Stimulated activated CD4-positive, alpha-beta T cell treated with anti-CD3 and anti-CD28 coated beads, Interleukin-4, amount 100 ng/mL, for 1 hour (primary cell): ENCODE measurements at regions not wholly inside any gene's neighbourhood (a gene's known extent, or its start where the extent isn't known, plus 50 kb on each side); places are given as distances from the start of the nearest gene placed in this dataset.

Experiments
- DNase-seq: peaks from one replicate; pipeline ENCODE4 v3.0.0-alpha.2; 2020

DNA sequence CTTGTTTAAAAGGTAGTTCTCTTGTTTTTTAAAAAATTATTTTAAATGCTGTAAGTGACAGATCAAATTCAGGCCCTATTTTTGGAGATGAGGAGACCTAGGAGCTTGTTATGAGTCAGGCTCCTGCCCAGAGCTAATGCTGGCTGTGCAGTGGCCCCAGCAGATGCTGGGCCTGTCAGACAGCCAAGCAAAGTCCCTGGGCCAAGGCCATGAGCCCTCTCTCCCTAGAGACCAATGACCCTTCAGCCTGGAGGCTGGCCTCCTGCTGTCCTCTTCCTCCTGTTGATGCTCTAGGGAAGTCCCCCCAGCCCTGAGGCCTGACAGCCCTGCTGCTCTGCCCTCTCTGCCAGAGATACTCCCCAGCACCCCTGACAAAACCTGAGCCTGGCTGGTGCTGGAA is 128.1 kb upstream of the CTTNBP2NL start:
- DNase-seq: no peak

DNA sequence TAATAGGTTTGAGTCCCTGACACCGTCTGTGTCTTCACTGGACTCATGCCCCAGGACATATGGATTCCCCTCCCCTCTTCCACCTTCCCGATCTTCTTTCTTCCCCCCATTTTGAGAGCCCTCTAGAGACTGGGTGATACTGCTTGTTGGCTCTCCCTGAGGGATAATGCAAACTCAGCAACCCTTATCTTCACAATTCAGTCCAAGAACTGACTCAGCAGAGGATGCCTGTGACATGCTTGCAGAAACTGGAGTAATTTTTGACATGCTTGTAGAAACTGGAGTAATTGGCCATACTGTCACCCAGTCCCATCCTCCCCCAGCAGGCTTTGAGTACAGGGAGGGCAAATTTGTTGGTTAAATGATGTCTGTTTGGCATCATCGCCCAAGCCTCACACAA is 127.6 kb upstream of the CTTNBP2NL start:
- no peak for DNase-seq

DNA sequence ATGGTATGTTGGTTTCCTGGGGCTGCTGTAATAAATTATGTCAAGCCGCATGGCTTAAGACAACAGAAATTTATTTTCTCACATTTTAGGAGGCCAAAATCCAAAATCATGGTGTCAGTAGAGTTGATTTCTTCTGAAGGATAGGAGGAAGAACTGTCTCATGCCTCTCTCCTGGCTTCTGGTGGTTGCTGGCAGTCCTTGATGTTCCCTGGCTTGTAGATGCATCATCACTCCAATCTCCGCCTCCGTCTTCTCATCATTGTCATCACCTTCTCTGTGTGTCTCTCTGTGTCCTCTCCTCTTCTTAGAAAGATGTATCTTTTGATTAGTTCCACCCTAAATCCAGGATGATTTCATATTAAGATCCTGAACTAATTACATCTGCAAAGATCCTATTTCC is 124.7 kb upstream of the CTTNBP2NL start:
- DNase-seq: no peak

DNA sequence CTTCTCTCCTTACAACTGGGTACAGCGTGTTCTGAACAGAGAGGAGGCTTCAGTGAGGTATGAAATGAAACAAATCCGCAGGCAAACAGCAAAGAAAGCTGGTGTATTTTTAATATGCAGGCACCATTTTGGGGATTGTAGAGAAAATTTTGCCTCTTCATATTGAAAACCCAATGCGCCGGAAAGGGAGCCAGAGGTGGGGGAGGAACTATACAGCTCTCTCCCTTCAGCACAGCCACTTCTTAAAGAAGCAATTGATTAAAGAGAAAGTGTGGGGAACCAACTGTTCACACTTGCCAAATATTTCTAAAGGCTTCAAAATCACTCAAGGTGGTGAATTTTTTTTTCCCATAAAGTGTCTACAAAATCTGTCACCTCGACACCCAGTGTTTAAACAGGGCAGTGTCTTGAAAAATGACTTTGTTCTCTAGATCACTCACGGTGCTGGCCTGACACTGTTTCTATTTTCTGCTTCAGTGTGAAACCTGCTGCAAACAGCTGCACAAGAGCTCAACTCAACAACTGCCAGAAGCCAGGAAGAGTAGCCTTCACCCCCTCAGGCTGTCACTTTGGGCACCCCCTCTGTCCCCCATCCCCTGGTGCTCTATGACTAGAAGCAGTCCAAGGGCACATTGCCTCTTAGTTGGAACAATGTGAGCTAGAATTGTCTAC is 123.8 kb upstream of the CTTNBP2NL start:
- no peak for DNase-seq

DNA sequence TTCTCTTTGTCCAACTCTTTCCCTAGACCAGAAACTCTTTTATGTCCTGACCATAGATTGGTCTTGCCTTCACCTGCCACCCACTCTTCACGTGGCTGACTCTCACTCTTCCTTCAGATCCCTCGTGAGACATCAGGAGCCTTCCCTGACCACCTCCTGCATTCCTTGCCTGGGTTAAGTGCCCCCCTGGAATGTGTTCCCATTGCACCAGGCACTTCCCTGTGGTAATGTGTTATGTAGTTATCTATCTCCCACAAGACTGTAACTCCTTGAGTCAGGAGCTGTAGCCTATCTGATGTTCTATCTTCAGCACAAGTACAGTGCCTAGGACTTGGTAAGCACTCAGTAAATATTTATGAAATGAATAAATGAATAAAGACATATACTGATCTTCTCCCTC is 111.2 kb upstream of the CTTNBP2NL start:
- DNase-seq: no peak

DNA sequence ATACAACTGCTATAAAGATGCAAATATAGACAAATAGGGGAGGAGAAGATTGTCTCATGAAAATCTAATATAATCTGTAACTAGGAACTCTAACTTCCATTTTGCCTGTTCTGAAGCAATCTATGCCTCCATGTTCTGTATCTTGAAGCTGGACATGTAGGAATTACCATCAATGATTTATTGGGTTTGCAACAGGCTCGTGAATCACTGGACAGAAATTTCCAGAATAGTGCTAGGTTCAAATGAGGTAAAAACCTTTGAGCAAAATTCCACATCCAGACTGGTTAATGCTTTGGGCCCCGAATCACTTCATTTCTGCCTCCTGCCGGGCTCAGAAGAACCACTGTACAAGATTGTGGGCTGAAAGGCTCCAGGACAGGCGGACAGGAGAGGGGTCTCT is 110.7 kb upstream of the CTTNBP2NL start:
- no peak for DNase-seq

DNA sequence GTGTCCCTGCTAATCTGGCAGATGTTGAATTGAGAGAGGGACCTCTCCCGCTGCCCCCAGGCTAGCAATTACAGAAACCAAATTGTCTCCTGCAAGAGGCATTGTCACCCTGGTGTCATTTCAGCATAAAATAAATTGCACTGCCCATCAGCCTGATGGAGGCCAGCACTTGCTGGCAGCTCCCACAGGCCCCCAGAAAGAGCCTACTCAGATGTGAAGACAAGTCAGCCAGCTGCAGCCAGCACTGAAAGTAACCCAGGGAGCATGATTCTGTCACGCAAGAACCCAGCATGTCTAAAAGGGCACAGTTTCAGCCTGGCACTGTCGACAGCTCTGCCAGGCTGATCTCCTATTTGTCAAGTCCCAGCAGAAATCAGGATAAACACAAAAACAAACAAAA is 110.3 kb upstream of the CTTNBP2NL start:
- DNase-seq: no peak

DNA sequence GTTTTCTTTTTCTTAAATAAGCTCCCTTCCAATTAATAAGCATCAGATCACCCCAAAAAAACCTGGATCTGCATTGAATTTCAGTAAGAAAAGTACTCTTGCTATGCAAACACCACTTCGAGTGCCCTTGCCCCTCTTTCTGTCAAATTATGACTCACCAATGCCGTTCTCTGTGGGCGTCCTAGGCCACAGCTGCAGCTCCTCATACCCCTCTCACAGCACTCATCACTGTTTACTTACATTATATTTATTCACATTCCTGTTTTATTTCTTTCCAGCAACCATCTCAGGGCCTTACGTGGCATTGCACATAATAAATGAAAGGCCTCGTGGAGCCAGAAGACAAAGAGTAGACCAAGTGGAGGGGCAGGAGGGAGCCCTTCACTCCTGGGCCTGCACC is 99.1 kb upstream of the CTTNBP2NL start:
- no peak for DNase-seq

DNA sequence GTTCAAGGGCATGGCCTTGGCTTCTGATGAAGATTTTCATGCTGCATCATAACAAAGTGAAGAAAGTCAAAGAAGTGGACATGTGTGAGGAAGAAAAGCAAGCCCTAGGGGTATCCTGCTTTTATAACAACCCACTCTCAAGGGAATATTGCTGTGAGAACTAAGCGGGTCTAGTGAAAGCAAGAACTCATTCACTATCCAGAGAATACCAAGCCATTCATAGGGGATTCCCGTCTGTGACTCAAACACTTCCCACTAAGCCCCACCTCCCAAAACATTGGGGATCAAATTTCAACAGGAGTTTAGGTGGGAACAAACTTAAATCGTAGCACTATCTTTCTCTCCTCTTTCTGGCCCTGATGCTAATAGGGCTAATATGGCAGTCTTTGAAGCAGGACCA is 98.5 kb upstream of the CTTNBP2NL start:
- no peak for DNase-seq

DNA sequence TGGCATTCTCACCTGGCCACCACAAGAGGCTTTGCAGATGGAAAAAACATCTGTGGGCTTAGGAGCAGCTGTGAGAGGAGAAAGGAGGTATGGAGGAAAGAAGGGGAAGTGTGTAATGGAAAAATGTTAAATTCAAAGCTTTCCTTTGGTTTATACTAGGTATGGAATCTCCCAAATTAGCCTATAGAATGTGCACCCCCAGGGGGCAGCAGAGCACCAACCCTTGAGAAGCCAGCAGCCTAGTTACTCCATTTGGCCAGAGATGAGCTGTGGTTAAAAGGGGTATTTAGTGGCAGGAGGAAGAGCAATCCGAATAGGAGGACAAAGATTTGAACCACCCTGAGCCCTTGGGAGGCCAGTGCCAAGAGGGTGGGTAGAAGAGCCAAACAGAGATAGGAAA is 97.5 kb upstream of the CTTNBP2NL start:
- DNase-seq: peak; percentile 11

DNA sequence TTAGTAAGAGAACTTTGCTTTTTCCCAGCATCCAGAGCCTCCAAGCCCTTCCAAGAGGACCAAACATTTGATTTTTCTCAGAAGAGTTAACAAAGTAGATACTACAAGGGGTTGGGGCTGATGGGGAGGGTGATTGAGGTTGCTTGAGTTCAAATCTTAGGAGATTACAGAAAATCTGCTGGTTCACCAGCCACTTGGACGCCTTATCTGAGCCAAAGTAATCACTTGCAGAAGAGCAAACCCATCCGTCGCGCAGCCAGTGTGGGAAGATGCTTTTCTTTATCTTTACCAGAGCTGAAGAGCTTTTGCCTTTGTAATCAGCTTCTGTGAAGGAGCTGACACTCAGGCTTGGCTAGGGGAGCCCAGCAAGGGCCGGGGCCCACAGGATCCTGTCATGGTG is 91.9 kb upstream of the CTTNBP2NL start:
- no peak for DNase-seq

DNA sequence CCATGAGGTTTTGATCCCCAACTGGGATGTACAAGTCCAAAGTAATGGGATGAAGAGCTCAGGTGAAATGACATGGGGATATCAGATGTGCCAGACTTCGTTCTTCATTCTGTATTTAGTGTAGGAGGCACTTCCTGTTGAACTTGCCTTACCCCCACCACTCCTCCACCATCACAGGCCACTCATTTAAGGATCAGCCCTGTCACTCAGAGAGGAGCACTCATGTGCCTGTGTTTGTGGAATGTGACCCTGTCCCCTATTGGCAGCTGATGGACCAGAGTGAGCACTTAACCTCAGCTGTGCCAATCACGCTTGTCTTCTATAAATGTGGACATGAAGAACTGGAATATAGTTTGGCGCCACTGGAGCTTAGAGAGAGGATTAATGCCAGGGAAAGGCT is 91.4 kb upstream of the CTTNBP2NL start:
- DNase-seq: no peak

DNA sequence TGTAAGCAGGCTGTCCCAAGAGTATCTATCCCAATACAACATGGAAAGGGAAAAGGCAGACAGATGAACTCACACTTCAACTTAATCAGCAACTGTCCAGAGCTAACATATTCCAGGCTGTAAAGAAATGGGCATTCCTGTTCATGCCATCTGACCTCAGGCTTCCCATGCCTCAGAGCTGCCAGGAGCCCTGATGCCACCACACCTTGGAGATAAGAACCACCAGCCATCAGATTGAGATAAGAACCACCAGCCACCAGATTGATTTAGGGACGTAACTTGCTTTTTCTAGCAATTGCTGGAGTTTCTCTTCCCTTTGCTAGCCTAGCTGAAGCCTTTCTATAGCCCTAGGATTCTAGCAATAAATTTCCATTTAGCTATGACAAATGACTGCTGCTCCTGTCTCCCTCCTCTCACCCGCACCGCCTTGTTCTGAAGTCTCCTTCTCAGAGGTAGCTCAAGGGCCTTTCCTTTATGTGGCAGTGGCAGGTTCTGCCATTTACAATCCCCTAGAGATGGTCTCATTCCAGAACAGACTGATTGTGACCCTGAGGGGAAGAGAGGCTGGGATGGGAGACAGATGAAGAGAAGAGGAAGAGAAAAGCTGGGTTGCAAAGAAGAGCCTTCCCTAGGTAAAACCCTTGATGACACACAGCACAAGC is 88.0 kb upstream of the CTTNBP2NL start:
- DNase-seq: no peak

DNA sequence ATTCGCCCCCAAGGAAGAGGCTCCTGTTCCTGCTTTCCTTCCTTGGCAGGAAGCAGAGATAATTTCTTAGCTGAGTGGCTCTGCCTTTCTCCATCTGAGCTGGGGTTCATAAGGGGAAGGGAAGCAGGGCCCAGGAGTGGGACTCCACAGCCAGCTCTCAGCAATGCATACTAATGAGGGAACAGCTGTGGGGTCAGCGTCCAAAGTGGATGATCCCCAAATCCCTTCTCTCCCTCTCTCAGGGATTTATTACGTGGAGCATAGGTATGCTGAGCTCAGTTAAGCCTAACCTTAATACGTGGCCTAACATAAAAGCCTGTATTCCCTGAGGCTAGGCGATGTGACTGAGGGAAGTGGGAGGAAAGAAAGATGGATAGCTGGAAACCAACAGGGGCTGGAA is 87.3 kb upstream of the CTTNBP2NL start:
- DNase-seq: no peak

DNA sequence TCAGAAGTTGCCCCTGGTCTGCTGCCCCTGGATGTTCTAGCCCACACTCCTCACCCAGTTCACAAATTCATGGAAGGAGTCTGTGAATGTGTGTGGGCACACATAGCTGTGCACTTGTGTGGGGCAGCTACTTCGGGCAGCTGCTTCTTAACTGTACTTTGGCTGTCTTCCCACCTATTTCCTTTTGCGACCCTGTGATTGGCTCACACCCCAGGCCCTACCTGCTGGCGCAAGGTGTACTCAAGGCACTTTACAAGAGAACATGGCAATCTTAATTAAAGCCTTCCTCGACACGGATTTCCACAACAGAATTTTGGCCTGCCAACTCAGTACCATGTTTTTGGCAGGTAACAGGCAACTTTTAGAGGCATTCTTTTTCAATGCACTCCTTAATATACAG is 86.5 kb upstream of the CTTNBP2NL start:
- no peak for DNase-seq

DNA sequence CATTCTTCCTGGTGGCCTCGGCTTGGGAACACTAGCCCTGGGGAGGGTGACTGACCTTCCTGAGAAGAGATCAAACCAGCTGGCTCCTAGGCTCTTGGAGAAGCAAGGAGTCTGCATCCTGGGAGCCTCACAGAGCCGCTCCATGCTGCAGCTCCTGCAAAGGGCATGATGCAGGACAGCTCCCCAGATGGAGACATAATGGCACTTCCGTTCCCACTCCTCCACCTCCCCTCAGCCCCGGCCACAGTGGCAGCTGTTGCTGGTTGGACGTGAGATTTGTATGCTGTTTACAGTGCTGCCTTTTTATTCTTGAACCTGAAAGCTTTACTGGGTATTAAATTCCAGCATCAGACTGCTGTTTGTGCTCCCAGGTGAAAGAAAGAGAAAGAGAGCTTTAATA is 83.7 kb upstream of the CTTNBP2NL start:
- no peak for DNase-seq

DNA sequence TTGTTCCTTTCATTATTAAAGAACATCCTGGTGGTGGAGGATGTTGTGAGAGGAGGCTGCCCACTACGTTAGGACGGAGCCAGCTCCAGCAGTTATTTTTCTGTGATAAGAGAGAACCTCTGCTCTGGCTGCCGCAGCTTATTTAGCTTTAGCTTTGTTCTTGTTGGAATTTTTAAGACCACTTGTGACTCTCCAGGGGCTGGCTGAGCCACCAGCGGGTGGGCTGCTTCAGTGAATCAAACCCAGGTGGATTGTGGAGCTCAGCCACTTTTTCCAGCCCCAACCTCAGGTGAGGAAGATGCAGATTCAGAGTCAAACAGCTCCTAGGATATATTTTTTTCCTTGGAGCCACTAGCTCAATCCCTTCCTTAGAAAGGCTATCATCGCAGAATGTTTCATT is 83.1 kb upstream of the CTTNBP2NL start:
- DNase-seq: no peak

DNA sequence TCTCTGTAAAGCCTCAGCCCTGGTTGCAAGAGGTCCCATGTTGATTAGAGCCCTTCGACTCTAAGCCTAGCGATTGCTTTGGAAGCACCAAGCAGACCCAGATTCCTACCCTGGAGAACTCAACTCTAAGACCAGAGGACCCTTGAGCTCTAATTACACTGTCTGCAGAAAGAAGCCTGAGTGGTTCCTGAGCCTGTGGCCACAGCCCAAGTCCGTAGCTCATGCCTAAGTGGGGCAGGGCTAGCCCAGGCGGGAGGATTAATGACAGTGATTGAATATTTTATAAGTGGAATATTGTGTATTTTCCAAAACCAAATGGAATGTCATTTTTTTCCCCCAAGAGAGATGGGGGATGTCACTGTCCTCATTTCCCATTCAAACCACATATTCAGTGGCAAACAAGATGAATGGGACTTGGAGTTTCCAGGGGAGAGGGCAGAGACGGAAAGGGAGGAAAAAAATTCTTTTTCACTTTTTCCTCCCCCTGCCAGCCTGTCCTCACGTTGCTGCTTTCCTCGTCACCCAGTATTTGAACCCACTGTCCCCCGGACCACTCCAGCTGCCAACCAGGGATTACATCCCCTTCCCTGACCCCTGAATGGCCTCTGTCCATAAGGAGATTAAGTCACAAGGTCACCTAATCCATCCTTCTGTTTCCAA is 79.6 kb upstream of the CTTNBP2NL start:
- DNase-seq: no peak

DNA sequence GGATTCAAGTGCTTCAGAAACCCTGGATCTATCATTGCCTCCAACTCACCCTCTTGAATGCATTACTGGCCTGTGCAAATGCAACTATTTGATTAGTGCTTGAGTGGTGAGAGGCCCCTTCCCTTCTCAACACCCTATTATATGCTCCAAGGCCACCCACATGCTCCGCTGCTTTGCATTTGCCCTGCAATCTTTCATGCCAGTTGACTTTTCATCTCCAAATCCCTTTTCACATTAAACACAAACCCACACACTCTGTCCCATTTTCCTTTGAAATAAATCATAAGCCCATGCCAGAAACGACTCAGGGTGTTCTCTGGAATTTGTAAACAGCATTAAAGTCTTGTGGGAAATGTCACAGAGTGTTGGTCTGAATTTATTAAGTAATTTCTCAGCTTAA is 78.9 kb upstream of the CTTNBP2NL start:
- DNase-seq: no peak

DNA sequence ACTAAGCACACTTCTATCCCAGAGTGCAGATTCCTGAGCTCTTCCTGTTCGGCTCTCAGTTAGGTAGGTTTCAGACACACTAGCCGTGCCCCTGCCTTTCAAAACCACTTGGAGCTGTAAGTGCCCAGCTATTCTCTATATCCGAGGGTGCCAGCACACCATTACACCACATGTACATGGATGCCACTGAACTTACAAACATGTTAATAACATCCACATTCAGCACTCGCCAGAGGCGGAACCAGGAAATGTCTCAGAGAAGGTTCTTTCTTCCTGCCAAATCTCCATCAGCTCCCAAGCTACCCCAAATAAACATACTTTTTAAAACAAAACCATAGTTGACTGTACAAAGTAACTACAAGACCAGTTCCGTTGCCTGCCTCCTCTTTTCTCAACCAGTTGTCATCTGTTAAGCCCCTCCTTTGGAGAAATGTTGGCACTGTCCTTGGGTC is 78.4 kb upstream of the CTTNBP2NL start:
- no peak for DNase-seq

DNA sequence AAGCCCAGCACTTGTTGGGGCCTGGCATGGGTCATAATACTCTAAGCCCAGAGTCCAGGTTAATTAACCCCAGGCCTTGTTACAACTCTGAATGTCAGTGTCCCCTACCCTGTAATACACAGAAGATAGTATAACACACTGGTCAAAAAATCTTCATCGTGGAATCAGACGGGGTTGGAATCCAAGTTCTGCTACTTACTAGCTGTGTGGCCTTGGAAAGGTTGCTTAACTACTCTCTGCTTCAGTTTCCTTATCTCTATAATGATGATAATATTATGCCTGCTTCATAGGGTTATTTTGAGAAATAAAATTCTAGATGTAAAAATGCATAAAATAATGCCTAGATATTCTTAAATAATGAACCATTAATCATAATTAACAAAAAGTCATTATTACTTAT is 77.8 kb upstream of the CTTNBP2NL start:
- DNase-seq: no peak

DNA sequence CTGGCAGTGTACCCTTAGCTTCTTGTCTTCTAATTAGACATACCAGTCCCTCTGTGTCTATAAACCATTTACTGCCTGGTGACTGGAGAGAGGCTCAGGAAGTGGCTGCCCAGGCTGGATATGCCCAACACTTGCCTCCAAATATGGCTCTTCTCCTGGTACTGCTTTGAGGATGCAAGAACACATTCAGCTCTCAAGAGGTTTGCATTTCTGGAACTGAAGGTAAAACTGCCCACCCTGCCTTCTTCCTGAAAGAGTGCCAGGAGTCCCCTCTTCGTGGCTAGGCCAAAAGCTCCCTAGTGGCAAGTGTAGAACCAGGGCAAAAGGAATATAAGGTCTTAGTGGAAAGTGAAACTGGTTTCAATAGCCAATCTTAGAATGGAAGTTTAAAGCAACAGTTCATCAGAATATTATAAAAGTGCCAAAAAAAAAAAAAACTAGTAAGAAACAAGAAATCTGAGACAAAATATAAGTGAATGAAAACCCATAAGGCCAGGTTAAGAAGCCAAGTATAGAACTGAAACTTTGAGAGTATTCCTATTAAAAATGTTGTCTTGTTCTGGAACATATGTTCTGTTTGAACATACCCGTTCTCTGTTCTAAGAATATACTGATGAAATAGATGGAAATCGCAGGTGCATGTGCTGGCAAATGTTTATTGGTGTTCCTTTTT is 77.2 kb upstream of the CTTNBP2NL start:
- no peak for DNase-seq

DNA sequence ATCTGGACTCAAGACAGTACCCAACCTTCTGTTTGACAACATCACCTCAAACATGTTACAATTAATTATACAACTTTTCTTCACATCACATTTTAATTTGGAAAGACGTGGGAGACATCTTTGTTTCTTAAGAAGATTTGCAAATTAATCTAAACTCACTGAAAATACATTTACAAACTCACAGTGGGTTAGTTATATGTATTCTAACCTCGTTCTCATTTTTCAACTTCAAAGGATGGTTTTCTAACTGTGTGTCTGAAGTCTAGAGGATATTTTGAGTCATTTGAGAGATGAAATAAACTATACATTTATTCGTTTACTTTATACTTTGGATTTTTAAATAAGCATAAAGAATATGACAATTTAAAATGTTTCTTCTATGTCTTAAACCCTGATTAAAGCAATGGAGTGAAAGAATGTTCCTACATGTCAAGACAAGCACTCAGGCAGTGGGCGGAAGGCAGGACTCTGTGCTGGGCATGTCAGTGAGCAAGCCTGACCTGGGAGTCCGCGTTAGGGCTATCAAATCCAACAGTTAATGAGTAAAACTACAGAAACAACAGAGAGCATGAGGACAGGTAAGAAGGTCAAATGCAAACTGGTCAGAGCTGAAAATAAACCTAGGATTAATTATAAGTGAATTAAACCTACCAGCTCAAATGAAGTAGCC is 76.5 kb upstream of the CTTNBP2NL start:
- DNase-seq: no peak
